ENCODE measurements at regions not wholly inside any gene's neighbourhood (a gene's known extent, or its start where the extent isn't known, plus 50 kb on each side); places are given as distances from the start of the nearest gene placed in this dataset.

DNA sequence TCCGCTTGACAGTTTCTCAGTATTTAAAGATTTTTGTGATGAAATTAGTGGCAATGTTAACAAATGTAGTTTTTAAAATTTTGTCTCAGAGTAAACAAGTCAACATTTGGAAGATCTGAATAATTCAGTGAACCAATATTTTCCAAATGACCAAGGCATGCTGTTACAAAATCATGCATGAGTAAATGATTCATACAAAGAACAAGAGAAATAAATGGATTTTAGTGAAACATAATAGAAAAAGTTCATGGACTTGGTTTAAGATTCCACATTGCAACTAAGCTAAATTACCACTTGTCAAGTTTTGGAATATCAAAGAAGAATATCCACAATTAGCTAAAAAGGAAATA lies 125.7 kb upstream of the SNX19 start:
- no peak overlapping the region for H3K4me3 ChIP-seq (ENCODE audit: low read length)
- no peak for DNase-seq (ENCODE audit: low read depth, low spot score)

DNA sequence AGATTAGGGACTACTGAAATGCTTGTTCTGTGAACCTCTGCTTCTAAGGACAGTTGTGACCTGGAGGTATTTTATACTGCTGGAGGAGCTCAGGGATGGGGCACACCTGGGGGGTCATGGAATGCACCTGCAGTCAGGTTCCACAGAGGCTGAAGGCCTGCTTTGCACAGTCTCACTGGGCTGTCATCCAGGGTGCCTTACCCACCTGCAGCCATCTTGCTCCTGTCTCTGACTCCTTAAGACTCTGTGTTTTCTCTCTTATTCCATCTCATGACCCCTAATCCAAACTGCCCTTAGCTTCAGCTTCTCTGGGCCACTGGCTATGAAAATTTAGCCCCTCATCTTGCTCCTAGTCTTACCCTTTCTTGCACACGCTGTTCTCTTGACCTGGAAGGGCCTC lies 127.0 kb upstream of the SNX19 start:
- DNase-seq (ENCODE audit: low read depth, low spot score), result no peak
- H3K4me3 ChIP-seq (ENCODE audit: low read length), result no peak overlapping the region

DNA sequence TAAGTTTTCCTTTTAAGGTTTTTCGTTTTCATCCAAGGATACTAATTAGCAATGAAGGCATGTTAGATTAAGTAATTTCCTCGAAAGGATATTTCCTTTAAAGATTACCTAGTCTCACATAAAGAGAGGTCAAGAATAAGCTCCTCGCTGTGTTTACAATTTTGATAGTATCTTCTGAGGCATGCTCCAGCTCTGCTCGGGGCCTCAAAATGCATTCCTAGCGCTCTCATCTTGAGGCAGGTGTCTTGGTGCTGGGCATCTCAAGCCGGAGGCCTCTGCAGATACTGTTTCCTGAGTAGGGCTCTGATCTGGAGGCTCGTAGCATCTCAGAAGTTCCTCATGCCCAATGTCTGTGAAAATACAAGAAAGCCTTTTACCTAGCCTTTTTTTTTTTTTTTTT lies 128.6 kb upstream of the SNX19 start:
- no peak overlapping the region for H3K4me3 ChIP-seq (ENCODE audit: low read length)

GRCh38 chr11:131052367-131052766 lies 136.1 kb upstream of the SNX19 start:
- H3K4me3 ChIP-seq (ENCODE audit: low read length), result no peak overlapping the region
- no peak for DNase-seq (ENCODE audit: low read depth, low spot score)

More for the DNA sequence above, 128.6 kb upstream of the SNX19 start:
- DNase-seq (ENCODE audit: low read depth, low spot score), result no peak

GRCh38 chr11:131056036-131056435 lies 139.8 kb upstream of the SNX19 start:
- H3K4me3 ChIP-seq (ENCODE audit: low read length), result no peak overlapping the region
- DNase-seq (ENCODE audit: low read depth, low spot score), result no peak

GRCh38 chr11:131063638-131064037 lies 147.4 kb upstream of the SNX19 start:
- no peak overlapping the region for H3K4me3 ChIP-seq (ENCODE audit: low read length)
- DNase-seq (ENCODE audit: low read depth, low spot score), result no peak

- peak; percentile 42 for DNase-seq (ENCODE audit: low read depth, low spot score)
- no peak overlapping the region for H3K4me3 ChIP-seq (ENCODE audit: low read length)
Measured at GRCh38 chr11:131064373-131064991, 148.2 kb upstream of the SNX19 start.

DNA sequence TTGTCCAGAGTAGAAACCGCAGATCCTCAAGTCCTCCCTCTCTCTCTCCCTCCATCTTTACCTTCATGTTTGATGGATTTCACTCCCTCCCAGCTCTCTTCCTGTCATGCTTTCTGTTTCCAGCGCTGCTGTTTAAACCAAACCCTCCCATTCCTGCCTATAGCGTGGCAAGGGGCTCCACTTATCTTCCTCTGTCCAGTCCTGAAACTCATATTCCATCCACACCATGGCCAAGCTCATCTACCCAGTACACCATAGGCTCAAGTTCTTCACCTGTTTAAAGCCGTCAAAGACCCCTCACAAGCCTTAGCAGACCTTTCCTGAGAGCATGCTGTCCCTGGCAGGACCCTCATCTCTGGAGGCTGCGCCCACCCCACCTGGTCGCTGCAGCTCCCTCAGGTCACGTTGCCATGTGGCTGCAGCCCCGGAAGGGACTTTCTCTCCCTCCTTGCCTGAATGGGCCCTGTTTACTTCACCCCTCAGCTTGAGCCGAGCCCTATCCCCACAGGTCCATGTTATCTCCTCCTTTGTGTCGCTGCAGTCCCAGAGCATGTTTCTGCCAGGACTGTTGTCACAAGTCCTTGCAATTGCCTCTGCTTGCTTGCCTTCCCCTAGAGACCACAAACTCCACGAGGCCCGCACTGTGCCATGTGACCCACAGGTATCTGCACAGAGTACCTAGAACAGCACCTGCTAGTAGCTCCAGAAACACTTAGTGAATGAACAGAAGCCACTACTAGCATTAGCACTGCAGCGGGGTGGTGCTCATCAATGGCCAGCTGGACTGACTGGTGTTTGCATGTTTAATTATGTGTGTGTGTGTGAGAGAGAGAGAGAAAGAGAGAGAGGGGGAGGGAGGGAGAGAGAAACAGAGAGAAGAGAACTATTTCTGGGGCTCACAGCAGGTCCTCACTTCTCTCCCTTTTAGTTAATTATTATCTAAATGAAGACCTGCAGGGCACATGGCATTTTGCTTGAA lies 149.4 kb upstream of the SNX19 start:
- no peak for DNase-seq (ENCODE audit: low read depth, low spot score)
- no peak overlapping the region for H3K4me3 ChIP-seq (ENCODE audit: low read length)

DNA sequence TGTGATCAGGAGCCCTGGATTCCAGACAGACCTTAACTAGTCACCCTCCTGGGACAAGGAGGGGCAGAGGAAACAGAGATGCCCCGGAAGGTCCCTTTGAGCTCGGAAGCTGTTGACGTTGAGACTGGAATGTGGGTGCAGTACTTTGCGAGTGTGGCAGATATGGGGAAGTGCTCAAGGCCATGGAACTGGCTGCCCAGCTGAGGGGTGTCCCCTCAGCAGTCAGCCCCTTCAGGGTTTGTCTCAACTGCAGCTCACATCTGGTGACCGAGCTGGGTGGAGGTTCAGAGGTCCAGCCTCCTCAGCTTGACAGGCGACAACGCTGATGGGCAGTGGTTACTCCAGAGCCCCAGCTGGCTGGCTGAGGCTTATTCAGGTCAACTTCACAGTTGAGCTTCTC lies 150.3 kb upstream of the SNX19 start:
- no peak overlapping the region for H3K4me3 ChIP-seq (ENCODE audit: low read length)
- DNase-seq (ENCODE audit: low read depth, low spot score), result no peak

GRCh38 chr11:131070365-131070764 lies 154.1 kb upstream of the SNX19 start:
- no peak for DNase-seq (ENCODE audit: low read depth, low spot score)
- H3K4me3 ChIP-seq (ENCODE audit: low read length), result no peak overlapping the region

DNA sequence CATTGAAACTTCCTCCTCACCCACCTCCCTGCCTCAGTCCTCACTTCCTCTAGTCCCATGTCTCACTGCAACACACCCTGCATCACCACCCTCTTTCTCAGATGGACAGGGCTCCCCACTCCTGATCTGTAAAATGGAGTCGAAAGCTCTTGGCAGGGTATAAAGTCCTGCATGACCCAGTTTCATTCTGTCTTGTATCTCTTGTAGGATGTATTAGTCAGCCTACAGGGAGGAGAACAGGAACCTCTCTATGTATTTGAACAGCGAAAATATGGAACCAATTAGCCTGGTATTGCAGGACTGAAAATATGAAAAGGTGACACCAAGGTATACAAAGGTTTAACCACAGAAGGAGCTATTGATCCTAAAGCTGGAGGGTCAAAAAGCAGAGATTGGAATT lies 156.9 kb upstream of the SNX19 start:
- no peak overlapping the region for H3K4me3 ChIP-seq (ENCODE audit: low read length)
- no peak for DNase-seq (ENCODE audit: low read depth, low spot score)

DNA sequence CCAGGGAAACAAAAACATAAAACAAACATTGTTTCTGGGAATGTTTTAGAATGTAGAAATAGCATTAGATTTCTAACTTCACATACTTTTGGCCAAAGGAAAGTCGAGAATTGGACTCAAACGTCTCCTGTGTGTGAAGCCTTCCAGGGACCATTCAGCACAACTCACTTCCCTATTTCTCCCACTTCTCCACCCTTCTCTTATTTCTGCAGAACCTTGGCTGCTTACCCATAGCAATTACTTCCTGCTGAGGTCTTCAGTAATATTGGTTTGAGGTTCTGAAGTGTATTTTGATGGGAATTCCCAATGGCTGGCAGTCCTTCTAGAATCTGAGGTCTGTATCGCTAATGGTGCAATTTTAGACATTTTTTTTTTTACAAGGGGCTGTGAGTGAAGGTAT lies 158.3 kb upstream of the SNX19 start:
- no peak for DNase-seq (ENCODE audit: low read depth, low spot score)
- no peak overlapping the region for H3K4me3 ChIP-seq (ENCODE audit: low read length)

DNA sequence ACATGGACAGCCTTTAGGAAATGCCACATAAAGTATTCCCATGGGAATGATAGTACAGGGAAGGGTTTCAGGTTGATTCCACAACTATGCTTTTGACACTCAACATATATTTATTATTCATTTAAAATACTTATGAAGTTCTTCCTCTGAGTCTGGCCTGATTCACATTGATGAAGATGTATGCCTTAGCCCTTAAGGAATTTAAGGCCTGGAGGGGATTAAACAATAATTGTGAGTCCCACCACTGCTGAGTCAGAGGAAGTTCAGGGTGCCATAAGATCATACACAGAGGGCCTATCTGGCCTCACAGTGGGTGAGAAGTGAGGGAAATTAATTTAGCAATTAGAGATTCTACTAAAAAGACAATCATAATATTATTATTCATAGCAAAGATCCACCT lies 161.1 kb upstream of the SNX19 start:
- no peak overlapping the region for H3K4me3 ChIP-seq (ENCODE audit: low read length)
- DNase-seq (ENCODE audit: low read depth, low spot score), result no peak

DNA sequence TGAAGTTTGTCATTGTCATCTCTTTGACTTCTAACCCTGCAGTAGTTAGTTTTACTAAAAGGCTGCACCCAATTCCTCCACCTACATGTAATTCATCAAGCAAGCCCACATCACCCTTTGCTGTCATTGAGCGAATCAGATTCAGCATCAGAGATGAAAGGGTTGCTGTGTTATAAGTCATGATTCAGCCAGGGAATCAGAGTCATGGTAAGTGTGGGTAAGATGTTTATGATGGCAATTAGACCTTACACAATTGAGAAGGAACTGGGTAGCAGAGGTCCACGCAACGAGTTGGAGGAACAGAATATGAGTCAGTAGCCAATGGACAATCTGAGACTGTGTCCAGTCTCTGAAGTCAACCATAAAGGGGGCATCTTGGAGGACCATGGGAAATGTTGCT lies 162.8 kb upstream of the SNX19 start:
- H3K4me3 ChIP-seq (ENCODE audit: low read length), result no peak overlapping the region
- DNase-seq (ENCODE audit: low read depth, low spot score), result no peak

- no peak overlapping the region for H3K4me3 ChIP-seq (ENCODE audit: low read length)
- no peak for DNase-seq (ENCODE audit: low read depth, low spot score)
Measured at GRCh38 chr11:131089727-131090245, 173.5 kb upstream of the SNX19 start.

DNA sequence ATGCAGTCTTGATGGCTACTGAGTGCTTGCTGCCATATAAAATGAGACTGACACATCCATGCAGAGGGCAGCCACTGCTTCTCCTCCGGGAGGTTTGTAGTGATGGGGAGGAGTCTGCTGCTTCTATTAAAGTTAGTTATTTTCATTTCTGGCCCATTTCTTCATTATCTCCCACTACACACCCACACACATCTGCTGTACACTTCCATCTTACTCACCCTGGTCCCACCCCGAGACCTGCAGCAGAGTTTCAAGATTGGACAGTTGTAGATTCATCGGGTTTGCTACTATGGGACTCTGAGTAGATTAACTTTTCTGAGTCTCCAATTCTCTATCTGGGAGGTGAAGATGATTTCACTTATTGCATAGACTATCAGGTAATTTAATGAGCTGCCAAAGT lies 176.2 kb upstream of the SNX19 start:
- DNase-seq (ENCODE audit: low read depth, low spot score), result no peak
- no peak overlapping the region for H3K4me3 ChIP-seq (ENCODE audit: low read length)

GRCh38 chr11:131094827-131095226 lies 178.5 kb upstream of the SNX19 start:
- DNase-seq (ENCODE audit: low read depth, low spot score), result no peak
- no peak overlapping the region for H3K4me3 ChIP-seq (ENCODE audit: low read length)

DNA sequence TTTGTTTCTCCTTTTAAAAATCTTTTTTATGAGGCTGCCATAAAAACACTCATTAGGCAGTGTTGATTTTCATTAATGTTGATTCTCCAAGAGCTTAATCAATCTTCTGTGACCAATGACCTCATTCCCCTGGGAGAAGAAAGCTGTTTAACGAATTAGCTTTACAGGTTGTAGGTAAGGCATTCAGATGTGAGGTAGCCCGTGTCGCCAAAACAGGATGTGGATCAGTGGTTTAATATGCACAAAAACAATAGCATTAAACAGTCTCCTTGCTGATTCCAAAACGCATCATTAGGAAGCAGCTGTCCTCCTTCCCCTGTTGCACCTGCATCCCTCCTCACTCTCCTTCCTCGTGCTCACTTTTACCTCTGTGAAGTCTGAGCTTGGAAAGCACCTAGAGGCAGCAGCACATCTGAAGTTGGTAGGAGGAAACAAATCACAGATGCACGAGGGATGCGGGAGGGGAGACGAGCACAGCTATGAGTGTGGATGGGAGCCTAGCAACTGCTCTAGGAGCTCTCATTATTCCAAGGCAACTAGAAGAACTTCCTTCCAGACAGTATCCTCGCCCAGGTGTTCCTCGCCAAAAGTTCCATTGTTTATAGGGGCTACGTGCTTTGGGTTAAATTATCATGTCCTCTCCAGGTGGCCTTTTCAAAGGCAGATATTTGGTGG lies 179.4 kb upstream of the SNX19 start:
- DNase-seq (ENCODE audit: low read depth, low spot score), result no peak
- no peak overlapping the region for H3K4me3 ChIP-seq (ENCODE audit: low read length)

- no peak overlapping the region for H3K4me3 ChIP-seq (ENCODE audit: low read length)
- DNase-seq (ENCODE audit: low read depth, low spot score), result no peak
Measured at GRCh38 chr11:131099013-131099412, 182.7 kb upstream of the SNX19 start.

- H3K4me3 ChIP-seq (ENCODE audit: low read length), result no peak overlapping the region
- no peak for DNase-seq (ENCODE audit: low read depth, low spot score)
Measured at GRCh38 chr11:131099746-131100145, 183.5 kb upstream of the SNX19 start.

Measured in Jurkat, Clone E6-1 (cell line).